CD4-positive, alpha-beta memory T cell (primary cell): ENCODE measurements at regions not wholly inside any gene's neighbourhood (a gene's known extent, or its start where the extent isn't known, plus 50 kb on each side); places are given as distances from the start of the nearest gene placed in this dataset.

ENCODE experiments used
- CTCF ChIA-PET: fragments of 350-600 bp; sonication (Branson Sonifier 250); formaldehyde crosslinking; loops from one replicate; lab custom pipeline; 2021; ENCODE audit warnings: inconsistent platforms; ENCODE audit not compliant: partially characterized antibody; lab: Charles Lee
- POLR2A ChIA-PET: fragments of 350-600 bp; sonication (Branson Sonifier 250); formaldehyde crosslinking; loops from one replicate; lab custom pipeline; 2021; ENCODE audit not compliant: partially characterized antibody; lab: Charles Lee
- DNase-seq, 5 donors: peaks; one replicate each; pipeline versions ENCODE4 v3.0.0 to v3.0.0-alpha.2; 2020 to 2022; ENCODE audit warnings: mixed read lengths in 1 of 5
- H3K27ac ChIP-seq: one replicate; pipeline ENCODE4 v1.7.0; 2013; ENCODE audit warnings: low read depth, low read length
- H3K27me3 ChIP-seq: 2 replicates; pipeline ENCODE4 v1.7.0; 2013; ENCODE audit warnings: mild to moderate bottlenecking, low read length, moderate library complexity; ENCODE audit not compliant: insufficient read depth
- H3K36me3 ChIP-seq: 2 replicates; pipeline ENCODE4 v1.7.0; 2013; ENCODE audit warnings: mild to moderate bottlenecking, low read length, moderate library complexity; ENCODE audit not compliant: insufficient read depth
- H3K4me1 ChIP-seq: 2 replicates; pipeline ENCODE4 v1.7.0; 2013; ENCODE audit warnings: mild to moderate bottlenecking, low read length, moderate library complexity; ENCODE audit not compliant: insufficient read depth
- H3K4me3 ChIP-seq, 2 donors: one replicate each; pipeline ENCODE4 v1.7.0; 2013; ENCODE audit warnings: low read length in 2 of 2, mild to moderate bottlenecking in 1 of 2
- H3K9me3 ChIP-seq, 2 donors: one replicate each; pipeline ENCODE4 v1.7.0; 2013; ENCODE audit warnings: low read length in 2 of 2, control low read depth in 1 of 2; ENCODE audit not compliant: control insufficient read depth in 1 of 2
- H3K27ac Mint-ChIP-seq, 7 donors: one replicate each; pipeline ENCODE4 v1.8.0; 2020 to 2021; ENCODE audit warnings: mixed read lengths in 7 of 7, mild to moderate bottlenecking in 6 of 7, inconsistent platforms in 3 of 7, moderate library complexity in 3 of 7
- H3K27me3 Mint-ChIP-seq, 2 donors: one replicate each; pipeline ENCODE4 v1.8.0; 2020 to 2021; ENCODE audit warnings: mixed read lengths in 2 of 2
- H3K36me3 Mint-ChIP-seq, 2 donors: one replicate each; pipeline ENCODE4 v1.8.0; 2020 to 2021; ENCODE audit warnings: mixed read lengths in 2 of 2, inconsistent platforms in 1 of 2, mild to moderate bottlenecking in 1 of 2
- H3K4me1 Mint-ChIP-seq, 4 donors: one replicate each; pipeline ENCODE4 v1.8.0; 2020 to 2021; ENCODE audit warnings: mixed read lengths in 4 of 4, mild to moderate bottlenecking in 1 of 4
- H3K4me3 Mint-ChIP-seq, 8 donors: one replicate each; pipeline ENCODE4 v1.8.0; 2020 to 2021; ENCODE audit warnings: mixed read lengths in 8 of 8, mild to moderate bottlenecking in 7 of 8, moderate library complexity in 6 of 8, inconsistent platforms in 3 of 8
- H3K9me3 Mint-ChIP-seq, 8 donors: one replicate each; pipeline ENCODE4 v1.8.0; 2020 to 2021; ENCODE audit warnings: mixed read lengths in 8 of 8, mild to moderate bottlenecking in 5 of 8, inconsistent platforms in 3 of 8, moderate library complexity in 1 of 8
- intact Hi-C: fragments of 100-400 bp; cut with micrococcal nuclease; formaldehyde crosslinking; loops from one replicate; pipeline ENCODE4 v1.15.1; 2023

DNA sequence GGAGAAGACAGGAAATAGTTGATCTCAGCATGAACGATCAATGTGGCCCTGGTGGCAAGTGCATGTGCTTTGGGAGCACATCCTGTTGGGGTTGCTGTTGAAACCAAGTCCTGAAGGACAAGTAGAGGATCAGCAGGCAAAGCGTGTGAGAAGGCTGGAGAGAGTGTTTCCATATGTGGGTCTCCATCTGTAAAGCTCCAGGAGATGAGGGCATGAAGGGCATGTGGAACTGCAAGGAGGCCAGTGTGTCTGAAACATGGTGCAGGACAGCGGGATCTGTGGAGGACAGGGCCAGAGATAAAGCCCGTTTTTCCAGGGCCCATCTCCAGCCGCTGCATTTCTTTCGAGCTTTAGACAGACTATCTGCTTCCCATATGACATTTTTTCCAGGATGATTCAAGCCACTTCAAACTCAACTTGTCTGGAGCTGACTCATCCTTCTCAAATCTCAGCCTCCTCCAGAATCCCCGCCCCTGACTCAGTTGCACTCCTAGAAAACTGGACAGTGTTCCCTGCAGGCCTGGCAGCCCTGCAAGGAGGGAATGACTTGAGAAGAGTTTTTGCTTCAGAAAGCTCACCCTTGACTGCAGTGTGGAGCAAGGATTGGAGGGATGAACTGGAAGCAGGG lies 226.1 kb downstream of the VAPA start:
- no peak overlapping the region for H3K27ac ChIP-seq
- no peak overlapping the region for H3K4me3 ChIP-seq
- no peaks in the 10 kb centered on the region for H3K9me3 ChIP-seq
- no peaks in the 10 kb centered on the region for H3K4me1 ChIP-seq
- Mint-ChIP-seq H3K27me3 (peaks cover 2 to 4% of the 10 kb centered on the region in 2 donors), H3K36me3 (no peaks in the 10 kb centered on the region), H3K9me3 (no peaks in the 10 kb centered on the region), H3K4me1 (no peaks in the 10 kb centered on the region), H3K27ac (no peak overlapping the region), H3K4me3 (no peak overlapping the region)
- ChIA-PET POLR2A (no interaction called here), CTCF (no interaction called here)
- H3K36me3 ChIP-seq: no peaks in the 10 kb centered on the region
- H3K27me3 ChIP-seq: no peaks in the 10 kb centered on the region
- DNase-seq: no peak
- intact Hi-C loops: no loop called here

GRCh38 chr18:10140461-10141282 lies 226.9 kb downstream of the VAPA start:
- no peak for DNase-seq
- Histone ChIP-seq H3K27me3 (no peaks in the 10 kb centered on the region), H3K36me3 (no peaks in the 10 kb centered on the region), H3K4me3 (no peak overlapping the region), H3K4me1 (no peaks in the 10 kb centered on the region), H3K27ac (no peak overlapping the region), H3K9me3 (no peaks in the 10 kb centered on the region)
- H3K4me1 Mint-ChIP-seq: no peaks in the 10 kb centered on the region
- no peak overlapping the region for H3K4me3 Mint-ChIP-seq
- H3K27ac Mint-ChIP-seq: no peak overlapping the region
- no peaks in the 10 kb centered on the region for H3K36me3 Mint-ChIP-seq
- ChIA-PET POLR2A (no interaction called here), CTCF (interaction anchor here (0.7 kb wide), 1 partner anchor 13 kb away, joined by 3 read pairs; no protein-coding TSS in a partner anchor)
- peaks cover 2 to 4% of the 10 kb centered on the region in 2 donors for H3K27me3 Mint-ChIP-seq
- no peaks in the 10 kb centered on the region for H3K9me3 Mint-ChIP-seq
- intact Hi-C loops: no loop called here

DNA sequence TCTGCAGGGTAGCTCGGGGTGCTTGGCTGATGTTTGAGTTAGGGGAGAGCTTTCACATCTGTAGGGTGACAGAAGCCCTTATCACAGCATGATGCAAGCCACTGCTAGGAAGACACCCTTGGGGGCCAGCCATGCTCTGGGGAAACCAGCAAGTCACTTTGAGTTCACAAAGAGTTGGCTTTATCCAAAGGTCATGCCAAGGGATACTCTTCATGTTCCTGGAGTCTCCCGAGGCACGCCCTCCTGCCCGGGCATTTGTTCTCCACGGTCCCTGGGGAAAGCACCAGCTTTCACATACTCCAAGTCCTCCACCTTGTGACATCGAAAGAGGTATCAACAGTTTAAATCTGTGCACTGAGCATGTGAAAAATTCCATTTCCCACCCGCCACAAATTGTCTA lies 227.7 kb downstream of the VAPA start:
- Mint-ChIP-seq H3K9me3 (no peaks in the 10 kb centered on the region), H3K36me3 (no peaks in the 10 kb centered on the region), H3K4me1 (no peaks in the 10 kb centered on the region), H3K4me3 (no peak overlapping the region), H3K27me3 (peaks cover 2 to 3% of the 10 kb centered on the region in 2 donors), H3K27ac (no peak overlapping the region)
- H3K9me3 ChIP-seq: no peaks in the 10 kb centered on the region
- DNase-seq: no peak
- no peaks in the 10 kb centered on the region for H3K4me1 ChIP-seq
- no peaks in the 10 kb centered on the region for H3K36me3 ChIP-seq
- POLR2A ChIA-PET: no interaction called here
- CTCF ChIA-PET: no interaction called here
- H3K27ac ChIP-seq: no peak overlapping the region
- no peak overlapping the region for H3K4me3 ChIP-seq
- intact Hi-C loops: no loop called here
- no peaks in the 10 kb centered on the region for H3K27me3 ChIP-seq

- intact Hi-C loops: no loop called here
- Histone ChIP-seq H3K4me3 (no peak overlapping the region), H3K4me1 (no peaks in the 10 kb centered on the region), H3K27me3 (no peaks in the 10 kb centered on the region), H3K9me3 (no peaks in the 10 kb centered on the region), H3K36me3 (no peaks in the 10 kb centered on the region), H3K27ac (no peak overlapping the region)
- no peak for DNase-seq
- H3K27me3 Mint-ChIP-seq: peaks cover 2% of the 10 kb centered on the region in 2 donors
- no peaks in the 10 kb centered on the region for H3K4me1 Mint-ChIP-seq
- CTCF ChIA-PET: no interaction called here
- POLR2A ChIA-PET: no interaction called here
- no peaks in the 10 kb centered on the region for H3K9me3 Mint-ChIP-seq
- H3K4me3 Mint-ChIP-seq: no peak overlapping the region
- no peak overlapping the region for H3K27ac Mint-ChIP-seq
- no peaks in the 10 kb centered on the region for H3K36me3 Mint-ChIP-seq
Measured at GRCh38 chr18:10142056-10142455, 228.2 kb downstream of the VAPA start.

GRCh38 chr18:10142496-10143160 lies 228.8 kb downstream of the VAPA start:
- H3K27ac ChIP-seq: no peak overlapping the region
- H3K27ac Mint-ChIP-seq: no peak overlapping the region
- H3K4me1 Mint-ChIP-seq: no peaks in the 10 kb centered on the region
- H3K4me1 ChIP-seq: no peaks in the 10 kb centered on the region
- intact Hi-C loops: no loop called here
- H3K9me3 ChIP-seq: no peaks in the 10 kb centered on the region
- H3K27me3 Mint-ChIP-seq: peaks cover 2% of the 10 kb centered on the region in 2 donors
- no peak overlapping the region for H3K4me3 ChIP-seq
- H3K36me3 ChIP-seq: no peaks in the 10 kb centered on the region
- no peaks in the 10 kb centered on the region for H3K36me3 Mint-ChIP-seq
- no peak for DNase-seq
- no peaks in the 10 kb centered on the region for H3K9me3 Mint-ChIP-seq
- POLR2A ChIA-PET: no interaction called here
- CTCF ChIA-PET: no interaction called here
- H3K27me3 ChIP-seq: no peaks in the 10 kb centered on the region
- H3K4me3 Mint-ChIP-seq: no peak overlapping the region

DNA sequence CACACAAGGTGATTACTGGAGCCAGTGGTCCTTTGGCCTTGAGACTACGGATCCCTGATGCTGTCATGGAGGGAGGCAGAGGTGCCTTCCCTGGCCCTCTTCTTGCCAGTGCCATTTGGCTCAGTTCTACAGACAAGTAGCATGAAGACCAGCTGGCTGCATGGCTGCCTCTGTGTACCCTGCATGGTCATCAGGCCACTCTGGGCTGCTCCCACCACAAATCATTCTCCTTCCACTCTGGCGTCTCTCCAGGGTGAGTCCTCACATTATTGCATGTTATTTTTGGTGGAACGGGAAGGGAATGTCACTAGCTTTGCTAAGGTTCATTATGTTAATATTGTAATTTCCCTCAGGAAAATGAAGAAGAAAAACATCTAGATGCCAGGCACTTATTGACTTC lies 229.8 kb downstream of the VAPA start:
- POLR2A ChIA-PET: no interaction called here
- no peaks in the 10 kb centered on the region for H3K4me1 Mint-ChIP-seq
- CTCF ChIA-PET: no interaction called here

GRCh38 chr18:10145546-10145945 lies 231.7 kb downstream of the VAPA start:
- intact Hi-C loops: no loop called here
- H3K9me3 Mint-ChIP-seq: peaks cover 0 to 2% (median 0%) of the 10 kb centered on the region in 8 donors
- H3K27me3 Mint-ChIP-seq: no peaks in the 10 kb centered on the region

More for the DNA sequence above, 229.8 kb downstream of the VAPA start:
- no peak for DNase-seq
- Histone ChIP-seq H3K9me3 (no peaks in the 10 kb centered on the region), H3K27me3 (no peaks in the 10 kb centered on the region), H3K27ac (no peak overlapping the region), H3K4me1 (no peaks in the 10 kb centered on the region), H3K4me3 (no peak overlapping the region), H3K36me3 (no peaks in the 10 kb centered on the region)
- H3K27ac Mint-ChIP-seq: no peak overlapping the region
- H3K27me3 Mint-ChIP-seq: peaks cover 0 to 2% of the 10 kb centered on the region in 2 donors
- H3K36me3 Mint-ChIP-seq: no peaks in the 10 kb centered on the region
- no peak overlapping the region for H3K4me3 Mint-ChIP-seq
- no peaks in the 10 kb centered on the region for H3K9me3 Mint-ChIP-seq
- intact Hi-C loops: no loop called here

More at GRCh38 chr18:10145546-10145945, 231.7 kb downstream of the VAPA start:
- H3K4me3 Mint-ChIP-seq: no peak overlapping the region
- ChIA-PET CTCF (no interaction called here), POLR2A (no interaction called here)
- no peak overlapping the region for H3K27ac Mint-ChIP-seq
- Histone ChIP-seq H3K27me3 (no peaks in the 10 kb centered on the region), H3K27ac (no peak overlapping the region), H3K9me3 (no peaks in the 10 kb centered on the region), H3K4me1 (no peaks in the 10 kb centered on the region), H3K4me3 (no peak overlapping the region), H3K36me3 (no peaks in the 10 kb centered on the region)
- no peak for DNase-seq
- H3K4me1 Mint-ChIP-seq: no peaks in the 10 kb centered on the region
- H3K36me3 Mint-ChIP-seq: no peaks in the 10 kb centered on the region
